ENCODE measurements at regions not wholly inside any gene's neighbourhood (a gene's known extent, or its start where the extent isn't known, plus 50 kb on each side); places are given as distances from the start of the nearest gene placed in this dataset.

- ChIA-PET POLR2A (no interaction called here), CTCF (no interaction called here)
- no peak overlapping the region for H3K27ac ChIP-seq (ENCODE audit: low read depth, low read length)
Observed at GRCh38 chr4:13243152-13243551, 241.0 kb downstream of the RAB28 start.

GRCh38 chr4:13240066-13240465 is 244.1 kb downstream of the RAB28 start:
- Histone ChIP-seq H3K4me1 (ENCODE audit: control insufficient read depth in 2 of 2, insufficient read depth in 2 of 2, low read length in 2 of 2) (no peaks in the 10 kb centered on the region), H3K27ac (ENCODE audit: low read depth, low read length) (no peak overlapping the region), H3K27me3 (ENCODE audit: control insufficient read depth in 2 of 2, insufficient read depth in 2 of 2, low read length in 2 of 2) (no peaks in the 10 kb centered on the region), H3K9me3 (ENCODE audit: control insufficient read depth in 2 of 3, low read length in 3 of 3) (no peaks in the 10 kb centered on the region), H3K4me3 (ENCODE audit: low read length) (no peak overlapping the region), H3K36me3 (ENCODE audit: control insufficient read depth in 2 of 3, insufficient read depth in 3 of 3, low read length in 3 of 3) (no peaks in the 10 kb centered on the region)
- Mint-ChIP-seq H3K4me3 (no peak overlapping the region), H3K27ac (no peak overlapping the region), H3K36me3 (peaks cover 0 to 4% (median 0%) of the 10 kb centered on the region in 5 donors), H3K4me1 (no peaks in the 10 kb centered on the region), H3K27me3 (no peaks in the 10 kb centered on the region), H3K9me3 (peaks cover 0 to 22% (median 2%) of the 10 kb centered on the region in 11 donors)
- DNase-seq (no peak), ATAC-seq (no peak)
- POLR2A ChIA-PET: interaction anchor here (0.6 kb wide), 1 partner anchor 517 kb away, joined by 7 read pairs; no protein-coding TSS in a partner anchor
- intact Hi-C loops (cut with micrococcal nuclease): no loop called here
- CTCF ChIA-PET: interaction anchor here (0.5 kb wide), 1 partner anchor 11 kb away, joined by 3 read pairs; no protein-coding TSS in a partner anchor

More at GRCh38 chr4:13243152-13243551, 241.0 kb downstream of the RAB28 start:
- no peak overlapping the region for H3K27ac Mint-ChIP-seq
- Histone ChIP-seq H3K4me1 (ENCODE audit: control insufficient read depth in 2 of 2, insufficient read depth in 2 of 2, low read length in 2 of 2) (no peaks in the 10 kb centered on the region), H3K4me3 (ENCODE audit: low read length) (no peak overlapping the region), H3K36me3 (ENCODE audit: control insufficient read depth in 2 of 3, insufficient read depth in 3 of 3, low read length in 3 of 3) (no peaks in the 10 kb centered on the region), H3K27me3 (ENCODE audit: control insufficient read depth in 2 of 2, insufficient read depth in 2 of 2, low read length in 2 of 2) (no peaks in the 10 kb centered on the region), H3K9me3 (ENCODE audit: control insufficient read depth in 2 of 3, low read length in 3 of 3) (peaks cover 0 to 7% (median 0%) of the 10 kb centered on the region in 3 experiments)
- no peak overlapping the region for H3K4me3 Mint-ChIP-seq
- H3K4me1 Mint-ChIP-seq: no peaks in the 10 kb centered on the region
- no peak for ATAC-seq
- no peaks in the 10 kb centered on the region for H3K27me3 Mint-ChIP-seq
- H3K36me3 Mint-ChIP-seq: peaks cover 0 to 9% (median 6%) of the 10 kb centered on the region in 5 donors
- DNase-seq: no peak
- H3K9me3 Mint-ChIP-seq: peaks cover 8 to 29% (median 15%) of the 10 kb centered on the region in 11 donors
- intact Hi-C loops (cut with micrococcal nuclease): no loop called here

GRCh38 chr4:13238936-13239335 is 245.2 kb downstream of the RAB28 start:
- Histone ChIP-seq H3K27ac (ENCODE audit: low read depth, low read length) (no peak overlapping the region), H3K4me3 (ENCODE audit: low read length) (no peak overlapping the region), H3K36me3 (ENCODE audit: control insufficient read depth in 2 of 3, insufficient read depth in 3 of 3, low read length in 3 of 3) (no peaks in the 10 kb centered on the region), H3K4me1 (ENCODE audit: control insufficient read depth in 2 of 2, insufficient read depth in 2 of 2, low read length in 2 of 2) (no peaks in the 10 kb centered on the region), H3K27me3 (ENCODE audit: control insufficient read depth in 2 of 2, insufficient read depth in 2 of 2, low read length in 2 of 2) (no peaks in the 10 kb centered on the region), H3K9me3 (ENCODE audit: control insufficient read depth in 2 of 3, low read length in 3 of 3) (no peaks in the 10 kb centered on the region)
- POLR2A ChIA-PET: no interaction called here
- CTCF ChIA-PET: no interaction called here
- H3K36me3 Mint-ChIP-seq: peaks cover 0 to 4% (median 0%) of the 10 kb centered on the region in 5 donors
- H3K4me1 Mint-ChIP-seq: no peaks in the 10 kb centered on the region
- intact Hi-C loops (cut with micrococcal nuclease): no loop called here
- H3K4me3 Mint-ChIP-seq: no peak overlapping the region
- ATAC-seq (no peak), DNase-seq (no peak)
- no peaks in the 10 kb centered on the region for H3K27me3 Mint-ChIP-seq
- peaks cover 0 to 28% (median 2%) of the 10 kb centered on the region in 11 donors for H3K9me3 Mint-ChIP-seq
- H3K27ac Mint-ChIP-seq: no peak overlapping the region

GRCh38 chr4:13236485-13236884 is 247.7 kb downstream of the RAB28 start:
- no peaks in the 10 kb centered on the region for H3K27me3 ChIP-seq (ENCODE audit: control insufficient read depth in 2 of 2, insufficient read depth in 2 of 2, low read length in 2 of 2)
- Mint-ChIP-seq H3K4me1 (no peaks in the 10 kb centered on the region), H3K4me3 (no peak overlapping the region), H3K27me3 (no peaks in the 10 kb centered on the region), H3K9me3 (peaks cover 0 to 37% (median 9%) of the 10 kb centered on the region in 11 donors), H3K36me3 (peaks cover 0 to 6% (median under 1%) of the 10 kb centered on the region in 5 donors), H3K27ac (no peak overlapping the region)
- no peaks in the 10 kb centered on the region for H3K9me3 ChIP-seq (ENCODE audit: control insufficient read depth in 2 of 3, low read length in 3 of 3)
- intact Hi-C loops (cut with micrococcal nuclease): no loop called here
- DNase-seq (no peak), ATAC-seq (no peak)
- POLR2A ChIA-PET: no interaction called here
- CTCF ChIA-PET: no interaction called here
- no peak overlapping the region for H3K4me3 ChIP-seq (ENCODE audit: low read length)
- H3K27ac ChIP-seq (ENCODE audit: low read depth, low read length): no peak overlapping the region
- H3K36me3 ChIP-seq (ENCODE audit: control insufficient read depth in 2 of 3, insufficient read depth in 3 of 3, low read length in 3 of 3): no peaks in the 10 kb centered on the region
- H3K4me1 ChIP-seq (ENCODE audit: control insufficient read depth in 2 of 2, insufficient read depth in 2 of 2, low read length in 2 of 2): no peaks in the 10 kb centered on the region

GRCh38 chr4:13233755-13234154 is 250.4 kb downstream of the RAB28 start:
- H3K27me3 Mint-ChIP-seq: no peaks in the 10 kb centered on the region
- no peak overlapping the region for H3K27ac Mint-ChIP-seq
- Histone ChIP-seq H3K9me3 (ENCODE audit: control insufficient read depth in 2 of 3, low read length in 3 of 3) (peaks cover 0 to 6% (median 0%) of the 10 kb centered on the region in 3 experiments), H3K36me3 (ENCODE audit: control insufficient read depth in 2 of 3, insufficient read depth in 3 of 3, low read length in 3 of 3) (no peaks in the 10 kb centered on the region), H3K4me3 (ENCODE audit: low read length) (no peak overlapping the region), H3K27ac (ENCODE audit: low read depth, low read length) (no peak overlapping the region), H3K27me3 (ENCODE audit: control insufficient read depth in 2 of 2, insufficient read depth in 2 of 2, low read length in 2 of 2) (no peaks in the 10 kb centered on the region), H3K4me1 (ENCODE audit: control insufficient read depth in 2 of 2, insufficient read depth in 2 of 2, low read length in 2 of 2) (no peaks in the 10 kb centered on the region)
- H3K4me3 Mint-ChIP-seq: no peak overlapping the region
- H3K36me3 Mint-ChIP-seq: peaks cover 0 to 21% (median 10%) of the 10 kb centered on the region in 5 donors
- DNase-seq (no peak), ATAC-seq (no peak)
- H3K4me1 Mint-ChIP-seq: no peaks in the 10 kb centered on the region
- POLR2A ChIA-PET: no interaction called here
- intact Hi-C loops (cut with micrococcal nuclease): no loop called here
- CTCF ChIA-PET: no interaction called here
- peaks cover 10 to 56% (median 22%) of the 10 kb centered on the region in 11 donors for H3K9me3 Mint-ChIP-seq

- Mint-ChIP-seq H3K36me3 (peaks cover 0 to 11% (median 5%) of the 10 kb centered on the region in 5 donors), H3K27ac (no peak overlapping the region), H3K4me3 (no peak overlapping the region), H3K9me3 (peaks cover 0 to 20% (median 9%) of the 10 kb centered on the region in 11 donors), H3K4me1 (no peaks in the 10 kb centered on the region), H3K27me3 (no peaks in the 10 kb centered on the region)
- ChIA-PET CTCF (no interaction called here), POLR2A (no interaction called here)
- no peak overlapping the region for H3K4me3 ChIP-seq (ENCODE audit: low read length)
- no peak for ATAC-seq
- no peaks in the 10 kb centered on the region for H3K36me3 ChIP-seq (ENCODE audit: control insufficient read depth in 2 of 3, insufficient read depth in 3 of 3, low read length in 3 of 3)
- no peak overlapping the region for H3K27ac ChIP-seq (ENCODE audit: low read depth, low read length)
- no peaks in the 10 kb centered on the region for H3K27me3 ChIP-seq (ENCODE audit: control insufficient read depth in 2 of 2, insufficient read depth in 2 of 2, low read length in 2 of 2)
- no peaks in the 10 kb centered on the region for H3K4me1 ChIP-seq (ENCODE audit: control insufficient read depth in 2 of 2, insufficient read depth in 2 of 2, low read length in 2 of 2)
- peaks cover 0 to 4% (median 0%) of the 10 kb centered on the region in 3 experiments for H3K9me3 ChIP-seq (ENCODE audit: control insufficient read depth in 2 of 3, low read length in 3 of 3)
- intact Hi-C loops (cut with micrococcal nuclease): no loop called here
- no peak for DNase-seq
Observed at GRCh38 chr4:13219971-13220370, 264.2 kb downstream of the RAB28 start.

- peaks cover 0 to 20% (median 9%) of the 10 kb centered on the region in 11 donors for H3K9me3 Mint-ChIP-seq
Observed at GRCh38 chr4:13218326-13218958, 265.7 kb downstream of the RAB28 start.

More at GRCh38 chr4:13218326-13218958, 265.7 kb downstream of the RAB28 start:
- Mint-ChIP-seq H3K27me3 (no peaks in the 10 kb centered on the region), H3K36me3 (peaks cover 0 to 13% (median 5%) of the 10 kb centered on the region in 5 donors), H3K4me1 (no peaks in the 10 kb centered on the region), H3K4me3 (no peak overlapping the region), H3K27ac (no peak overlapping the region)
- ChIA-PET CTCF (no interaction called here), POLR2A (no interaction called here)
- Histone ChIP-seq H3K9me3 (ENCODE audit: control insufficient read depth in 2 of 3, low read length in 3 of 3) (peaks cover 0 to 4% (median 0%) of the 10 kb centered on the region in 3 experiments), H3K4me3 (ENCODE audit: low read length) (no peak overlapping the region), H3K27ac (ENCODE audit: low read depth, low read length) (no peak overlapping the region), H3K4me1 (ENCODE audit: control insufficient read depth in 2 of 2, insufficient read depth in 2 of 2, low read length in 2 of 2) (no peaks in the 10 kb centered on the region), H3K27me3 (ENCODE audit: control insufficient read depth in 2 of 2, insufficient read depth in 2 of 2, low read length in 2 of 2) (no peaks in the 10 kb centered on the region), H3K36me3 (ENCODE audit: control insufficient read depth in 2 of 3, insufficient read depth in 3 of 3, low read length in 3 of 3) (no peaks in the 10 kb centered on the region)
- no peak for ATAC-seq
- intact Hi-C loops (cut with micrococcal nuclease): no loop called here
- no peak for DNase-seq

All from naive thymus-derived CD4-positive, alpha-beta T cell (primary cell).